OCI-LY1 (cell line): ENCODE measurements at regions not wholly inside any gene's neighbourhood (a gene's known extent, or its start where the extent isn't known, plus 50 kb on each side); places are given as distances from the start of the nearest gene placed in this dataset.

Experiments used
- CTCF ChIP-seq: fragments of 200-600 bp; sonication (generic), shearing (Covaris generic); IDR thresholded peaks from 2 replicates; pipeline ENCODE4 v1.5.1; 2017; ENCODE audit warnings: mild to moderate bottlenecking, antibody characterized with exemption, low read length, moderate library complexity, mixed read lengths
- EZH2 ChIP-seq: fragments of 200-600 bp; sonication (generic), shearing (Covaris generic); IDR thresholded peaks from 2 replicates; pipeline ENCODE4 v1.8.0; 2017; ENCODE audit warnings: borderline replicate concordance, mixed run types, mild to moderate bottlenecking, antibody characterized with exemption, low read length, moderate library complexity, mixed read lengths

GRCh38 chr14:22497671-22498093, 91.3 kb downstream of the DAD1 start:
- no peak for TF ChIP-seq CTCF
- no peak for TF ChIP-seq EZH2
